Effector memory CD8-positive, alpha-beta T cell (primary cell): ENCODE measurements at regions not wholly inside any gene's neighbourhood (a gene's known extent, or its start where the extent isn't known, plus 50 kb on each side); places are given as distances from the start of the nearest gene placed in this dataset.
"Not testable (repeated sequence)": the region's sequence is repeated elsewhere in the genome, so short reads cannot be mapped to it uniquely, and the experiment has no call there.

Experiments used
- ATAC-seq: fragments of 150-1000 bp; cut with Tn5 transposase; replicated peaks from 2 replicates; pipeline ENCODE4 v1.10.0; 2021; ENCODE audit warnings: mild to moderate bottlenecking, moderate library complexity
- DNase-seq, 3 experiments: peaks; one replicate each; pipeline ENCODE4 v3.0.0; 2021
- H3K27ac Mint-ChIP-seq, 2 donors: one replicate each; pipeline ENCODE4 v1.8.0; 2022; ENCODE audit warnings: mild to moderate bottlenecking in 2 of 2, mixed read lengths in 2 of 2, moderate library complexity in 2 of 2
- H3K27me3 Mint-ChIP-seq, 2 donors: one replicate each; pipeline ENCODE4 v1.8.0; 2022; ENCODE audit warnings: mixed read lengths in 2 of 2
- H3K36me3 Mint-ChIP-seq: one replicate; pipeline ENCODE4 v1.8.0; 2022; ENCODE audit warnings: mild to moderate bottlenecking, moderate library complexity, mixed read lengths; ENCODE audit not compliant: insufficient read depth
- H3K4me1 Mint-ChIP-seq, 2 donors: one replicate each; pipeline ENCODE4 v1.8.0; 2022; ENCODE audit warnings: low read depth in 2 of 2, mixed read lengths in 2 of 2
- H3K4me3 Mint-ChIP-seq, 2 donors: one replicate each; pipeline ENCODE4 v1.8.0; 2022; ENCODE audit warnings: mild to moderate bottlenecking in 2 of 2, mixed read lengths in 2 of 2, moderate library complexity in 2 of 2
- H3K9me3 Mint-ChIP-seq, 2 donors: one replicate each; pipeline ENCODE4 v1.8.0; 2022; ENCODE audit warnings: mixed read lengths in 2 of 2

GRCh38 chr19:30686826-30687566 is 314.8 kb downstream of the ZNF536 start:
- Mint-ChIP-seq H3K36me3 (no peaks in the 10 kb centered on the region), H3K9me3 (no peaks in the 10 kb centered on the region), H3K4me1 (no peaks in the 10 kb centered on the region), H3K27ac (no peak overlapping the region), H3K27me3 (peaks cover 52 to 98% of the 10 kb centered on the region in 2 donors), H3K4me3 (no peak overlapping the region)
- DNase-seq = no peak
- ATAC-seq = no peak

GRCh38 chr19:30686176-30686820 is 314.1 kb downstream of the ZNF536 start:
- Mint-ChIP-seq H3K4me3 (no peak overlapping the region), H3K27me3 (peaks cover 49 to 98% of the 10 kb centered on the region in 2 donors), H3K27ac (no peak overlapping the region), H3K9me3 (no peaks in the 10 kb centered on the region), H3K36me3 (no peaks in the 10 kb centered on the region), H3K4me1 (no peaks in the 10 kb centered on the region)
- no peak for ATAC-seq
- no peak for DNase-seq

GRCh38 chr19:30685426-30686000 is 313.3 kb downstream of the ZNF536 start:
- H3K4me3 Mint-ChIP-seq = no peak overlapping the region
- H3K27me3 Mint-ChIP-seq = peaks cover 49 to 97% of the 10 kb centered on the region in 2 donors
- DNase-seq (no peak), ATAC-seq (no peak)
- H3K36me3 Mint-ChIP-seq = no peaks in the 10 kb centered on the region
- H3K9me3 Mint-ChIP-seq = no peaks in the 10 kb centered on the region
- no peak overlapping the region for H3K27ac Mint-ChIP-seq
- H3K4me1 Mint-ChIP-seq = no peaks in the 10 kb centered on the region

GRCh38 chr19:30684613-30685012 is 312.4 kb downstream of the ZNF536 start:
- no peak for DNase-seq
- no peak for ATAC-seq
- Mint-ChIP-seq H3K27ac (no peak overlapping the region), H3K9me3 (no peaks in the 10 kb centered on the region), H3K4me1 (no peaks in the 10 kb centered on the region), H3K27me3 (peaks cover 41 to 88% of the 10 kb centered on the region in 2 donors), H3K36me3 (no peaks in the 10 kb centered on the region), H3K4me3 (no peak overlapping the region)

GRCh38 chr19:30682999-30683536 is 310.9 kb downstream of the ZNF536 start:
- DNase-seq (peak; percentile 17 to 34 (median 33)), ATAC-seq (peak; percentile 32)
- Mint-ChIP-seq H3K9me3 (no peaks in the 10 kb centered on the region), H3K4me1 (no peaks in the 10 kb centered on the region), H3K27me3 (peaks cover 38 to 83% of the 10 kb centered on the region in 2 donors), H3K27ac (no peak overlapping the region), H3K36me3 (no peaks in the 10 kb centered on the region), H3K4me3 (no peak overlapping the region)

GRCh38 chr19:30682146-30682998 is 310.2 kb downstream of the ZNF536 start:
- H3K4me1 Mint-ChIP-seq = no peaks in the 10 kb centered on the region
- no peak overlapping the region for H3K27ac Mint-ChIP-seq
- DNase-seq (no peak), ATAC-seq (no peak)
- no peaks in the 10 kb centered on the region for H3K36me3 Mint-ChIP-seq
- H3K27me3 Mint-ChIP-seq = peaks cover 43 to 85% of the 10 kb centered on the region in 2 donors
- H3K9me3 Mint-ChIP-seq = no peaks in the 10 kb centered on the region
- no peak overlapping the region for H3K4me3 Mint-ChIP-seq

- Mint-ChIP-seq H3K27ac (no peak overlapping the region), H3K4me3 (no peak overlapping the region), H3K27me3 (peaks cover 38 to 76% of the 10 kb centered on the region in 2 donors), H3K4me1 (no peaks in the 10 kb centered on the region), H3K9me3 (no peaks in the 10 kb centered on the region), H3K36me3 (no peaks in the 10 kb centered on the region)
- DNase-seq = no peak
- ATAC-seq = no peak
These were observed 309.2 kb downstream of the ZNF536 start for GRCh38 chr19:30681162-30682100.

GRCh38 chr19:30680399-30680798 is 308.2 kb downstream of the ZNF536 start:
- H3K9me3 Mint-ChIP-seq, H3K27ac Mint-ChIP-seq, H3K4me3 Mint-ChIP-seq, DNase-seq, H3K4me1 Mint-ChIP-seq, H3K36me3 Mint-ChIP-seq, ATAC-seq: not testable (repeated sequence)
- peaks cover 30 to 66% of the 10 kb centered on the region in 2 donors for H3K27me3 Mint-ChIP-seq

GRCh38 chr19:30679789-30680188 is 307.6 kb downstream of the ZNF536 start:
- ATAC-seq (no peak), DNase-seq (no peak)
- H3K27ac Mint-ChIP-seq = no peak overlapping the region
- no peaks in the 10 kb centered on the region for H3K36me3 Mint-ChIP-seq
- peaks cover 25 to 63% of the 10 kb centered on the region in 2 donors for H3K27me3 Mint-ChIP-seq
- no peaks in the 10 kb centered on the region for H3K9me3 Mint-ChIP-seq
- H3K4me1 Mint-ChIP-seq = no peaks in the 10 kb centered on the region
- H3K4me3 Mint-ChIP-seq = no peak overlapping the region

- no peak overlapping the region for H3K27ac Mint-ChIP-seq
- H3K4me3 Mint-ChIP-seq = no peak overlapping the region
- DNase-seq (no peak), ATAC-seq (no peak)
- H3K9me3 Mint-ChIP-seq = no peaks in the 10 kb centered on the region
- H3K4me1 Mint-ChIP-seq = no peaks in the 10 kb centered on the region
- no peaks in the 10 kb centered on the region for H3K36me3 Mint-ChIP-seq
- H3K27me3 Mint-ChIP-seq = peaks cover 26 to 63% of the 10 kb centered on the region in 2 donors
These were observed 307.0 kb downstream of the ZNF536 start for GRCh38 chr19:30679153-30679702.

GRCh38 chr19:30678168-30678567 is 306.0 kb downstream of the ZNF536 start:
- H3K27ac Mint-ChIP-seq = no peak overlapping the region
- no peaks in the 10 kb centered on the region for H3K36me3 Mint-ChIP-seq
- peaks cover 0 to 2% of the 10 kb centered on the region in 2 donors for H3K4me1 Mint-ChIP-seq
- H3K4me3 Mint-ChIP-seq = no peak overlapping the region
- ATAC-seq = no peak
- H3K9me3 Mint-ChIP-seq = no peaks in the 10 kb centered on the region
- peaks cover 37 to 63% of the 10 kb centered on the region in 2 donors for H3K27me3 Mint-ChIP-seq
- no peak for DNase-seq

- no peaks in the 10 kb centered on the region for H3K9me3 Mint-ChIP-seq
- H3K4me3 Mint-ChIP-seq = no peak overlapping the region
- H3K4me1 Mint-ChIP-seq = peaks cover 0 to 2% of the 10 kb centered on the region in 2 donors
- DNase-seq = no peak
- H3K36me3 Mint-ChIP-seq = no peaks in the 10 kb centered on the region
- H3K27me3 Mint-ChIP-seq = peaks cover 34 to 63% of the 10 kb centered on the region in 2 donors
- H3K27ac Mint-ChIP-seq = no peak overlapping the region
- no peak for ATAC-seq
These were observed 305.5 kb downstream of the ZNF536 start for GRCh38 chr19:30677702-30678101.
